HG02588 (cell line): ENCODE measurements at regions not wholly inside any gene's neighbourhood (a gene's known extent, or its start where the extent isn't known, plus 50 kb on each side); places are given as distances from the start of the nearest gene placed in this dataset.
A peak's percentile ranks its signal among the peaks of the same experiment; 100 is the strongest.
"Not testable (repeated sequence)": the region's sequence is repeated elsewhere in the genome, so short reads cannot be mapped to it uniquely, and the experiment has no call there.

Source experiments
- ATAC-seq: cut with Tn5 transposase; IDR thresholded peaks from one replicate; pipeline ENCODE4 v1.9.1; 2021; ENCODE audit warnings: mild to moderate bottlenecking, moderate library complexity; ENCODE audit not compliant: unreplicated experiment

DNA sequence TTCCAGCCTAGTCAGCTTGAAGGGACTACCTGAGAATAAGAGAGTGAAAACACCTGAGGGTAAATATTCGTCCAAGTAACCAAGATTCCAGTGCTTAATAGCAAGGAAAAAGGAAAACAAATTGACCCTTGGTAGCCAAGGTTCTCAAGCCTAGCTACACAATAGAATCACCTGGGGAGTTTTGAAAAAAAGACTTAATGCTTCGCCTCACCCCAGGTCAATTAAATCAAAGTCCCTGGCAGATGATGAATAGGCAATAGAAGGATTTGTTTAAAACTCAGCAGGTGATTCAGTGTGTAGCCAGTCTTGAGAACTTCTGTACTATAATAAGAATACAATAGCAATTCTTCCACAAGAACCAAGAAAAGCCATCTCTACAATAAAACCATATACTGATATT is 500.2 kb downstream of the XIRP2 start:
- no peak for ATAC-seq

GRCh38 chr2:167386694-167387093 is 498.4 kb downstream of the XIRP2 start:
- no peak for ATAC-seq

- no peak for ATAC-seq
Observed at GRCh38 chr2:167383610-167384194, 495.4 kb downstream of the XIRP2 start.

DNA sequence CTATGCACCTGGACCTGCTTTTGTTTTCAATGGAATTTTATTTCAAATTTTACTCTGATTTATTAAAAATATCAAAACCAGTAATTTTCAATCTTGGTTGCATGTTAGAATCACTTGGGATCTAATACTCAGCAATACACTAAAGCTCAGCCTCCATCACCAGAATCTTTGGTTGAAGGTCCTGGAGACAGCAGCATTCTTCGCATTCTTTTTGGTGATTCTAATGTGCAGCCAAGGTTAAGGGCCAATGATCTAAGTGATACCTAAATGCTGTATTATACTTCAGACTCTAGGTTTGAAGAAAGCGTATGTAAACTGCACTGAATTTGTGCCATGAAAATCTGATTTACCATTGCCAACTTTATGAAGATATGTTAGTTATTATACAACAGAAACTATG is 493.1 kb downstream of the XIRP2 start:
- ATAC-seq = no peak

DNA sequence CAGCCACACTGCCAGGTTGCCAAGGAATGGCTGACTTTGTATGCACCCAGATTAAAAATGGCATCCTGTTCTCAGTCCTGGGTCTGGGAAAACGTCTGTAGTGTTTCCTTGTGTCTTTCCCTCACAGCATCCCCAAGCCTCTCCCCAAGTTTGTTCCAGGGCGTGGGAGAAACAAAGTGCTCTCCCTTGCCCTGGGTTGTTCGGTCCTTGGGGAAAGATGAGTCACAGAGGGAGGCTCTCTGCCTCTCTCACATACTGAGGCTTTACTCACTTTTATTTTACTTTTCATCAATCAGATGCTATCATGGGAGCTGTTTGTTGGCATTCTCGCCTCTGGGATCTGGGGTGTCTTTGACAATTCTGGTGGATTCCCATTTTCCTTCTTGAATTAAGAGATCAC is 492.3 kb downstream of the XIRP2 start:
- no peak for ATAC-seq

- no peak for ATAC-seq
Observed at GRCh38 chr2:167380094-167380493, 491.8 kb downstream of the XIRP2 start.

DNA sequence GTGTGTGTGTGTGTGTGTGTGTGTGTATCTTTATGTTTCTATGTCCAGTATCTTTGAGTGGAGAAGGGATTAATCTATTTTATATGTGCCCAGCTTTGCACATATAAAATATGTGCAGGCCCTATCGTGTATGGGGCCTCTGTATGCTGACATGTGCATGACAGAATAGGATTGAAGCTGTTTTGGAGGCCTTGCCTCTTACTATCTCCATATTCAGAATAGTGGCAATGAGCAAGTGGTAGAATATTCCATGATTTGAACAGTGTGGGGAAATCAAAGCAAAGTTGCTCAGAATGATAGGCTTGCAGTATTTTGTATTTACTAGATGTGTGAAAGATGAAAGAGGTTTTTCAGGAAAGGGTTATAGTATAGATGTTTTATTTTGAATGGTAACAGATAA is 480.8 kb downstream of the XIRP2 start:
- no peak for ATAC-seq

DNA sequence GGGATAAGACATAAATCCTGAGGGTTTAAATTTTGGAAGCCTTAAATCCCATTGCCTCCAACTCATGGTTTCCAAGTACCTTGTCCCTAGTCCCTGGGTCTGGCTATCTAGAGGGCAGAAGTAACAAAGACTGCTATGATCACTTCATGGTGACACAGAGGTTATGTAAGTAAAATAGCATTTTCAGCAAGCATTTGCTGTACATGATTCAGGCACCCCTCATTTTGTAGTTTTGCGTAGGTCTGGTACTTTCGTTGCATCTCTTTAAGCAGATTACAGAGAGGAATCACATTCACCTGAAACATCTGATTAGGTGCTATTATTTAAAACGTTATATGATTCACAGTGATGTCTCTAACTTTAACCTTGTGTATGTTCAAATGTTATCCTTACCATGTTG is 480.1 kb downstream of the XIRP2 start:
- ATAC-seq = no peak

- no peak for ATAC-seq
Observed at GRCh38 chr2:167365216-167365615, 476.9 kb downstream of the XIRP2 start.

GRCh38 chr2:167361426-167361825 is 473.1 kb downstream of the XIRP2 start:
- no peak for ATAC-seq

- no peak for ATAC-seq
Observed at GRCh38 chr2:167355821-167356220, 467.5 kb downstream of the XIRP2 start.

DNA sequence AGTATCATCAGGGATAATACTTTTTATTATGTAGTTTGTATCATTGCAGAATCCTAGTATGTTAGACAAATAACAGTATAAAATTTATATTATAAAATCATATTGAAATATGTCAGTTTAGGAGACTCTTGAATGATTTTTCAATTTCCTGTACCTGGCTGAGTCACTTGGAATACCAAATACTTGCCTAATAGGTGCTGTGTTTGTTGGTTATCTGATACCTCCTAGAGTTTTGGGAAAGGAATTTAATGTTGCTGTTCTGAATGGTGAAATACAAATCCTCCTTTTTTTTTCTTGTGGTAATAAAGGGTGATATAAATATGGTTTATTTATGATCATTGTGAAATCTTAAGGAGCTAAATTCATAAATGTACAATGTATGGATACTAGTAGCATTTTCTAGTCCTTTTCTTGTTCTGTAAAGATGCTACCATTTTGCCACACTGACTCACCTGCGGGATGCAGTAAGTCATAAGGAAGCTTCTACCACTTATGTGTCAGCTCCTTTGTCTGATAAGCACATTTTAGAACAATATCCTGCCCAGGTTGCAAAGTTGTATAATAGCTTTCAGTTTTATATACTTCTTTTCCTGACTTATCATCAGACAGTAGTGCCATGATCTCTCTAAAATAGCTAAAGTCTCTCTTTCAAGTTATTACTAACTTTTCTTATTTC is 465.5 kb downstream of the XIRP2 start:
- ATAC-seq = no peak

DNA sequence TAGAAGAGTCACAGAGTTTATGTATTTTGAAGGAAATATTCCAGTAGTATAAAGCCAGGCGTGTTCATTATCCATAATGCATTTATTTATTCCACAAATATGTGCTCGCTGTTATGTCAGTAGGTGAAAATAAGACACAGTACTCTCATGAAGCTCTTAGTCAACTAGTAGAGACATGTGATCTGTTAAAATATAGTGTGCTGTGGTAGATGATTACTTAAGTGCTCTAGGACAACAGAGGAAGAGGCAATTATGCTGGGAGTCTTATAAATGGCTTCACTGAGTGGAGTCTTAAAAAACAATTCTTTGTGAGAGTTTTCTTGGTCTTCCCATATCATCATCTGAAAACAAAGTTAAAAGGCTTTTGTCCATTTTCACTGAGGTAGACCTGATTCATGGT is 457.3 kb downstream of the XIRP2 start:
- ATAC-seq = no peak

DNA sequence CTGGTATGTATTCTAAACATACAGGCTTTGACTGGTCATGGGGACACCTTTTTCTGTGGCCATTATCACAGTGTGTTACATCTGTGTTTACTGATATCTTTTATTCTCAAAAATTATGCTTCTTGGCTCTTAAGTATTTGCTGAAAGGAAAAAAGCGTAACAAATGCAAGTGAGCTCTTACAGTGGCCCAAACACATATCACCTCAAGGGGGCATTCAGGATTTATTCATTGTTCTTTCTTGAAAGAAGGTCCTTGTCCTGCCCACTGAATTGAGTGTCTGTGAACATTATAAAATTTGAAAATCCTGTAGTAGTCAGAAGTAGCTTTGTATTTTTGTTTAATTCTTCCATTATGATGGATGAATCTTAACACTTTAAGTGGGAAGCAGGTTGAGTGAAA is 454.5 kb downstream of the XIRP2 start:
- ATAC-seq = no peak

- ATAC-seq = no peak
Observed at GRCh38 chr2:167340322-167340721, 452.0 kb downstream of the XIRP2 start.

DNA sequence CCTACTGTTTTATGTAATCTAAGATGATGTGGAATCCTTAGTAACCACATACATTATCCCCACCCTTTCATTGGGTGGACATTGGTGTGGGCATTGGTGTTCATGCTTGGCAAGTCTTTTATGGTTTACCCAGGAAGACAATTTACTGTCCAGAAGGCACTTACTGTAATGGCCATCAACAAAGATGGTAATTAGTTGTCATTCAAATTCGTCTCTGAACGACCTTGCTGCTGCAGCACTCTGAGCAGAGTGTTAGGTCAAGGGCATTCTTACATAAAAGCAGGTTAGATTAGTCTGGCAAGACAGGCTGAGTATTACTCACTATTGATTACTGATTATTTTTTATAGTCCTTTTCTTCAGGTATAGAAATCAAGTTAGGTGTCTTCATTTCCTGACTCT is 447.9 kb downstream of the XIRP2 start:
- no peak for ATAC-seq

DNA sequence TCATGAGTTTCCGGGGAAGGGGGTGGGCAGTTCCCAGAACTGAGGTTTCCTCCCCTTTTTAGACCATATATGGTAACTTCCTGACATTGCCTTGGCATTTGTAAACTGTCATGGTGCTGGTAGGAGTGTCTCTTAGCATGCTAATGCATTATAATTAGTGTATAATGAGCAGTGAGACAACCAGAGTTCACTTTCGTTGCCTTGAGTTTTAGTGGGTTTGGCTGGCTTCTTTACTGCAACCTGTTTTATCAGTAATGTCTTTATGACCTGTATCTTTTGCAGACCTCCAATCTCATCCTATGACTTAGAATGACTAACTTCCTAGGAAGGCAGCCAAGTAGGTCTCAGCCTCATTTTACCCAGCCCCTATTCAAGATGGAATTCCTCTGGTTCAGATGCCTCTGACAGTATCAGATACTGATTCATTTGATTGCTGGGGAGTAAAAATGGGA is 447.3 kb downstream of the XIRP2 start:
- ATAC-seq = no peak

GRCh38 chr2:167334146-167334742 is 446.0 kb downstream of the XIRP2 start:
- ATAC-seq = no peak

DNA sequence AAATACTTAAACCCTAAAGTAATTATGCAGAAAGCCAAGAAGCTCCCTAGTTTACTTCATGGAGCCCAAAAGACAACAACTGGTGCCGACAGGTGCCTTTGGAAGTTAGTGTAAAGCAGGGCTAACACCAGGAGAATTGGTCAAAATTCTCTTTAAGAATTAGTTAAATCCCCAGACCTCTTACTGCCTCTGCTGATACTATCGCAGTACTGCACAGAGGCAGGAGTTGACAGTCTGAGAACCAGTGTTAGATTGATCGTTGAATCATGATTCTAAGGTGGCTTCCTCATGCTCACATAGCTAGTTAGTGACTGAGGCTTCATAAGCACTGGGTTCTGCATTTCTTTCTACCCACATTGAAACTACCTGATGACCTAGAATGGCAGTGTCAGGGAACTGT is 445.0 kb downstream of the XIRP2 start:
- ATAC-seq = no peak

DNA sequence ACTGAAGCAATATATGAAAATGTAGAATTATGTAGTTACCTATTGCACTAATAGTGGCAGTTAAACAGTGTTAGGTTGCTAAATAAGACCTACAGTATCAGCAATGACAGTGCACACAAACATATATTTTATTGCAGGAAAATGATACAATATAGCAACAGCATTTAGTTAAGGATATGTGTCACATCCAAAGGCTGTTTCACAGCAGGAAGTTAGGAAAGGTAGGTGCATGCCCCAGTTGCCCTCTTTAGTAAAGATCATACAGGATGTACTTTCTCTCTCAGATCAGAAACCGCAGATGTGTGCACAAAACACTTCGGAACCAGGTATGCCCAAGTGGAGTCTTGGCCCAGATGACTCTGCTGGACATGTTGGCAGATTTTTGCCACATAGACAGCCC is 444.1 kb downstream of the XIRP2 start:
- ATAC-seq = no peak

DNA sequence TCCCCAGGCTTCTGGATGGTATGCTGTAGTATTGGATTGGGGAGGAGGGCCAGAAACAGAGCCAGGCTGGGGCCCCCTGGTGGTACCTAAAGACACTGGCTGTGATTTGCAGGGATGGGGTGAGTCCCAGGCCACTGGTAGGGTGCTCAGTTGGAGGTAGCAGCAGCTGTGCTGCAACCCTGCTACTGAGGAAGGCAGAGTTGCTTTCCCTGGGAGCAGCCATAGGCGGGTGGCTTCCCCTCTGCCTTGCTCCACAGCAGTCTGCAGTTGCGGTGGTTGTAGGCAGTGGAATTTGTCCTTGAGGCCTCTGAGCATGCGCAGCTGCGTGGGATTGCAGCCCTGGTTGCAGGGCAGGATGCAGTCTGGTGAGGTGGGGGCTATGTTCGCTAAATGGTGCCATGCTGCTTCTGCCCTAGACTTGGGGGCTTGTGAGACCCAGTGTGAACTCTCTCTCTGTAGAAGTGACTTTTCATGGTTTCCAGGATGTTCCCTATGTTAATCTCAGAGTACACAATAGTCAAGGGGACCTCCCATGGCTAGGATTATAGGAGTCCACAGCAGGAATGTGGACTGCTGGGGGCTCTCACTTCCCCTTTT is 443.5 kb downstream of the XIRP2 start:
- ATAC-seq = peak; percentile 54

- not testable (repeated sequence) for ATAC-seq
Observed at GRCh38 chr2:167328808-167329207, 440.5 kb downstream of the XIRP2 start.
